Neutrophil (primary cell): ENCODE measurements at regions not wholly inside any gene's neighbourhood (a gene's known extent, or its start where the extent isn't known, plus 50 kb on each side); places are given as distances from the start of the nearest gene placed in this dataset.

Experiments used
- H3K27ac ChIP-seq: fragments of 200-600 bp; sonication (generic); 2 replicates; pipeline ENCODE4 v1.5.1; 2016; ENCODE audit warnings: mild to moderate bottlenecking, moderate library complexity
- H3K27me3 ChIP-seq: fragments of 200-600 bp; sonication (generic); 2 replicates; pipeline ENCODE4 v1.6.0; 2016; ENCODE audit warnings: mild to moderate bottlenecking
- H3K36me3 ChIP-seq: fragments of 200-600 bp; sonication (generic); 2 replicates; pipeline ENCODE4 v1.5.1; 2017
- H3K4me1 ChIP-seq, 2 experiments: fragments of 200-600 bp in 1 of 2; sonication (generic) in 1 of 2; 1 replicate in 1 of 2; 2 replicates in 1 of 2; pipeline versions ENCODE4 v1.5.1 to v1.6.1; 2013 to 2016; ENCODE audit warnings: low read depth in 1 of 2, low read length in 1 of 2, mild to moderate bottlenecking in 1 of 2, moderate library complexity in 1 of 2; ENCODE audit not compliant: control insufficient read depth in 1 of 2, insufficient read depth in 1 of 2
- H3K4me3 ChIP-seq, 2 experiments: fragments of 200-600 bp in 1 of 2; sonication (generic) in 1 of 2; 1 replicate in 1 of 2; 2 replicates in 1 of 2; pipeline ENCODE4 v1.5.1; 2013 to 2016; ENCODE audit warnings: low read depth in 1 of 2, low read length in 1 of 2, mild to moderate bottlenecking in 1 of 2, moderate library complexity in 1 of 2
- H3K9me3 ChIP-seq: fragments of 200-600 bp; sonication (generic); 2 replicates; pipeline ENCODE4 v1.5.1; 2016
- TF ChIP-seq, protein P1 (sequence below): fragments of 200-600 bp; sonication (generic); IDR thresholded peaks from 2 replicates; pipeline ENCODE4 v1.5.1; 2016; ENCODE audit warnings: antibody characterized with exemption

DNA sequence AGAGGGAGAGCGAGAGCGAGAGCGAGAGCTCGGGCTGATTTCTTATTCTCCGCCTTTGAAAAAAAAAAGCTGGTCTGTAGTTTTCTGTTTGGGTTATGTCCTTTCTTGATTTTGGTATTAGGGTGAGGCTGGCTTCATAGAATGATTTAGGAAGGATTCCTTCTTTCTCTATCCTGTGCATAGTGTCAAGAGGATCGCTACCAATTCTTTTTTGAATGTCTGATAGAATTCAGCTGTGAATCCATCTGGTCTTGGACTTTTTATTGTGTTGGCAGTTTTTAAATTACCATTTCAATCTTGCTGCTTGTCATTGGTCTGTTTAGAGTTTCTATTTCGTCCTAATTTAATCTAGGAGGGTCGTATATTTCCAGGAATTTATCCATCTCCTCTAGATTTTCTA, 1414.6 kb upstream of the MIR17HG start:
- no peaks in the 10 kb centered on the region for H3K27me3 ChIP-seq
- TF ChIP-seq, protein P1, sequence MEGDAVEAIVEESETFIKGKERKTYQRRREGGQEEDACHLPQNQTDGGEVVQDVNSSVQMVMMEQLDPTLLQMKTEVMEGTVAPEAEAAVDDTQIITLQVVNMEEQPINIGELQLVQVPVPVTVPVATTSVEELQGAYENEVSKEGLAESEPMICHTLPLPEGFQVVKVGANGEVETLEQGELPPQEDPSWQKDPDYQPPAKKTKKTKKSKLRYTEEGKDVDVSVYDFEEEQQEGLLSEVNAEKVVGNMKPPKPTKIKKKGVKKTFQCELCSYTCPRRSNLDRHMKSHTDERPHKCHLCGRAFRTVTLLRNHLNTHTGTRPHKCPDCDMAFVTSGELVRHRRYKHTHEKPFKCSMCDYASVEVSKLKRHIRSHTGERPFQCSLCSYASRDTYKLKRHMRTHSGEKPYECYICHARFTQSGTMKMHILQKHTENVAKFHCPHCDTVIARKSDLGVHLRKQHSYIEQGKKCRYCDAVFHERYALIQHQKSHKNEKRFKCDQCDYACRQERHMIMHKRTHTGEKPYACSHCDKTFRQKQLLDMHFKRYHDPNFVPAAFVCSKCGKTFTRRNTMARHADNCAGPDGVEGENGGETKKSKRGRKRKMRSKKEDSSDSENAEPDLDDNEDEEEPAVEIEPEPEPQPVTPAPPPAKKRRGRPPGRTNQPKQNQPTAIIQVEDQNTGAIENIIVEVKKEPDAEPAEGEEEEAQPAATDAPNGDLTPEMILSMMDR: no peak
- no peaks in the 10 kb centered on the region for H3K4me1 ChIP-seq
- no peak overlapping the region for H3K27ac ChIP-seq
- H3K4me3 ChIP-seq: no peak overlapping the region
- H3K36me3 ChIP-seq: no peaks in the 10 kb centered on the region
- no peaks in the 10 kb centered on the region for H3K9me3 ChIP-seq

DNA sequence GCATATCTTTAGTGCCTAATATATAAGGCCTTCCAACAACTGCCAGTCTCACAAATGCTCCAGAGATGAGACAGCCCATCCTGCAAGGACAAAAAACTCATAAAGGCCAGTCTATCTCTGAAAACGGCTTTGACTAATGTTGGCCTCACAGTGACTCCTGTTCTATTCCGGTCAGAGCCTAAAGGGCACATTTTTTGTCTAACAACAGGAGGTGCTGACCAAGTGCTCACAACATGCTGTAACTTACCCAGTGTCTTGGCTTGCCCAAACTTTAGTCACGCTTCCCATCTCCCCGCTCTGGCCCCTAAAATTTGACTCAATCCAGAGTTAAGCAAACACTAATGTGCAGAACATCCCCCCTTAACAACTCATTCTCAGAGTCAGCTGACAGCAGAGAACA, 1411.2 kb upstream of the MIR17HG start:
- no peaks in the 10 kb centered on the region for H3K4me1 ChIP-seq
- H3K27me3 ChIP-seq: no peaks in the 10 kb centered on the region
- no peak overlapping the region for H3K4me3 ChIP-seq
- H3K9me3 ChIP-seq: no peaks in the 10 kb centered on the region
- H3K36me3 ChIP-seq: no peaks in the 10 kb centered on the region
- H3K27ac ChIP-seq: no peak overlapping the region
- TF ChIP-seq, protein P1: no peak

DNA sequence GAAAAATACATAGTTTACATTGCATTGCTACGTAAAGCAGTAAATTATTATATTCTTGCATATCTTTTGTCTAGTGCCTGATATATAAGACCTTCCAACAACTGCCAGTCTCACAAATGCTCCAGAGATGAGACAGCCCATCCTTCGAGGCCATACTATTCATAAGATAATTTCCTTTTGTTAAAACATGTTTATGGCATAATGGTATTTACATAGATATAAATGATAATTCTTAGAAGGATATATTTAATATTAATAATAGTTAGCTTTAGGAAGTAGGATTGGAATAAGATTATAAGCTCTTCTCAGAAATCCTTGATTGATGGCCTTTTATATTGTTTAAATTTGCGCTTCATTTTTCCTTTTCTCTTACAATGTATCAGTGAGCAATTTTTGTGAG, 1410.1 kb upstream of the MIR17HG start:
- Histone ChIP-seq H3K27me3 (no peaks in the 10 kb centered on the region), H3K4me3 (no peak overlapping the region), H3K36me3 (no peaks in the 10 kb centered on the region), H3K27ac (no peak overlapping the region), H3K9me3 (no peaks in the 10 kb centered on the region), H3K4me1 (no peaks in the 10 kb centered on the region)
- TF ChIP-seq, protein P1: no peak

DNA sequence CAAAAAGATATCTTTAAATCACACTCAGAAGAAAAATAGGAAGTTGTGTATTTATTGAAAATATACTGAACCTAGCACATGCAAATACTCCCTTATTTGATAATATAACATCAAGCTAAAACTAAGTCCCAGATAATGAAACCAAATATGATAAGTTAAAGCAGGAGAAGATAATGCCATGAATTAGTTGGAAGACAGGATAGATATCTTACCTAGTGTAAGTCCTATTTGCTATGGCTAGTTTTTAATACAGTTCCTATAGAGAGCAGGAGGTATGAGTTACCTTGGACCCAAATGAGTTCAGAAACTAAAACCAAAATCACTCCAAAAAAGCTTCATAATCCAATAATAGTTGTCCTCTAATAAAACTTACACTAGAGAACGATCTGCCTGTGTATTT, 1407.1 kb upstream of the MIR17HG start:
- Histone ChIP-seq H3K27me3 (no peaks in the 10 kb centered on the region), H3K9me3 (no peaks in the 10 kb centered on the region), H3K4me1 (no peaks in the 10 kb centered on the region), H3K36me3 (no peaks in the 10 kb centered on the region), H3K4me3 (no peak overlapping the region), H3K27ac (no peak overlapping the region)
- TF ChIP-seq, protein P1: no peak

DNA sequence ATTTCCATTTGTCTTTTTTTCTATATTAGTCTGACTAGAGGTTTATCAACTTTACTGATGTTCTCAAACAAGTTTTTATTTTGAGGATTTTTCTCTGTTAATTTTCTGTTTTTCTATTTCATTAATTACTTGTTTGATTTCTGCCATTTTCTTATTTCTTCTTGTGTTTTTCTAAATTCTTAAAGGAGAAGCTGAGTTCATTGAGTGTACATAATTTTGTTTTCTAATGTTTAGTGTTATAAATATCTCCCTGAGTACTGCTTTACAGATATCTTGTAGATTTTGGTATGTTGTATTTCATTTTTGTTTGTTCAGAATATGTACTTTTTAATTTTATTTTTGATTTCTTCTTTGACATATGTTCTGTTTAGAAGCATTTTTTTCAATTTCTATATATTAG, 1404.3 kb upstream of the MIR17HG start:
- TF ChIP-seq, protein P1: no peak
- Histone ChIP-seq H3K36me3 (no peaks in the 10 kb centered on the region), H3K4me3 (no peak overlapping the region), H3K27me3 (no peaks in the 10 kb centered on the region), H3K4me1 (no peaks in the 10 kb centered on the region), H3K27ac (no peak overlapping the region), H3K9me3 (no peaks in the 10 kb centered on the region)

DNA sequence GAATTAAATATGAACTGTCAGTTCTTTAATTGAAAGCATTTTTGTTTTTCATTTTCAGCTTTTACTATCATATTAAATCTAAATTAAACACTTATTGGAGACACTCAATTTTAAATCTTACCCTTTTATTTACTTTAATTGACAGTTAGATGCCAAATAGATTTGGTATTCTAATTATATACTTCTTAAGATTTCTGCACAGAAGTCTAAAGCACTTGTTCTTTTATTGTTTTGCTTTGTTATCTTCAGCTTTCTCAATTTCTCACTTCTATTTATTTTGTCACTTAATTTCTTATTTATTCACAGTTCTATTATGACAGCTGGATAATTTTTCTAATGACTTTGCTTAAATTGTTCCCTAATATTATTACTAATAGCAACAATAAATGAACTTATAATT, 1397.3 kb upstream of the MIR17HG start:
- Histone ChIP-seq H3K36me3 (no peaks in the 10 kb centered on the region), H3K27ac (no peak overlapping the region), H3K4me1 (no peaks in the 10 kb centered on the region), H3K9me3 (no peaks in the 10 kb centered on the region), H3K4me3 (no peak overlapping the region), H3K27me3 (no peaks in the 10 kb centered on the region)
- TF ChIP-seq, protein P1: no peak
